ENCODE measurements at regions not wholly inside any gene's neighbourhood (a gene's known extent, or its start where the extent isn't known, plus 50 kb on each side); places are given as distances from the start of the nearest gene placed in this dataset.
A peak's percentile ranks its signal among the peaks of the same experiment; 100 is the strongest.

DNA sequence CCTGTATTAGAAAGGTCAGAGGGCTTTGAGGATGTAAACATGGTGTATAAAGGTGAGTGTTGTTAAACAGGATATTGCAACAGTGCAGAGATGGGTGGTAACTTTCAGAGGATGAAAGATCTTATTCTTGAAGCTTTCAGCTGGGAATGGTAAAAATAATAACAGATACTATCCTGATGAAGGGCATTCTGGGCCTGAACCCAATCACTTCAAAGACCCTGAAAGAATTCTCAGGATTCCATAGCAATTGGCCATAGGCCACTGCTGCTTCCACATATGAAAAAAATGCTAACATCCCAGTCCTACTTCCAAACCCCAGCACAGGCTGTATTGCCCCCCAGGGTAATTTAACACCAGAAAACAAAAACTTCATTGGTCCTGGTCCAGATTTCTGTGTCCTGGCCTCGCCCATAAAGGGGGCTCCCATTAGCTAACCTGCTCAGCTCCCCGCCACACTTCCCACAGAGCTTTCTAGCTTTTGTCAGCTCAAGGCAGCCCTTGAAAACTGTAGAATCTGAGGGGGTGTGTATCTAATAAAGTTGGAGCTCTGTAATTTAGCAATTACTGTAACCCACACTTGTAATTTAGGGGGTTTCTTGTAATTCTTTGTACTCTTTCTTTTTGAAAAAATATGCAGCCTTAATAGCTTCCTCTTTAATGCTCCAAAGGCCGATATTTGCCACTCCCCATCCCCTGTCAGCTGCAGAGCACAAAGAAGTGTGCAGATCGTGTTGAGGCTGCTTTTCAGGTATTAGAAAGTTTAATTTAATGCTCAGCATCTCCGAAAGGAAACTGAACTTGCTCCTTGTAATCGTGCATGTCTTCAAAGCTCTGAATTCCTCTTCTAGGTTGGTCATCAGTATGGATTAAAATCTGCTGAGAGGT is 371.5 kb downstream of the SEC14L1 start:
- no peaks in the 10 kb centered on the region for H3K36me3 ChIP-seq (ENCODE audit: insufficient read depth, low read length)
- TF ChIP-seq, protein P1, sequence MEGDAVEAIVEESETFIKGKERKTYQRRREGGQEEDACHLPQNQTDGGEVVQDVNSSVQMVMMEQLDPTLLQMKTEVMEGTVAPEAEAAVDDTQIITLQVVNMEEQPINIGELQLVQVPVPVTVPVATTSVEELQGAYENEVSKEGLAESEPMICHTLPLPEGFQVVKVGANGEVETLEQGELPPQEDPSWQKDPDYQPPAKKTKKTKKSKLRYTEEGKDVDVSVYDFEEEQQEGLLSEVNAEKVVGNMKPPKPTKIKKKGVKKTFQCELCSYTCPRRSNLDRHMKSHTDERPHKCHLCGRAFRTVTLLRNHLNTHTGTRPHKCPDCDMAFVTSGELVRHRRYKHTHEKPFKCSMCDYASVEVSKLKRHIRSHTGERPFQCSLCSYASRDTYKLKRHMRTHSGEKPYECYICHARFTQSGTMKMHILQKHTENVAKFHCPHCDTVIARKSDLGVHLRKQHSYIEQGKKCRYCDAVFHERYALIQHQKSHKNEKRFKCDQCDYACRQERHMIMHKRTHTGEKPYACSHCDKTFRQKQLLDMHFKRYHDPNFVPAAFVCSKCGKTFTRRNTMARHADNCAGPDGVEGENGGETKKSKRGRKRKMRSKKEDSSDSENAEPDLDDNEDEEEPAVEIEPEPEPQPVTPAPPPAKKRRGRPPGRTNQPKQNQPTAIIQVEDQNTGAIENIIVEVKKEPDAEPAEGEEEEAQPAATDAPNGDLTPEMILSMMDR (IDR thresholded peaks at IDR 0.05; ENCODE audit: extremely low read depth, low read depth, low read length): no peak
- H3K79me2 ChIP-seq (ENCODE audit: insufficient read depth, low read length): no peaks in the 10 kb centered on the region
- no peaks in the 10 kb centered on the region for H3K27me3 ChIP-seq (ENCODE audit: insufficient read depth, low read length)
- H3K9me3 ChIP-seq (ENCODE audit: low read depth, low read length): no peaks in the 10 kb centered on the region
- no peaks in the 10 kb centered on the region for H3K4me1 ChIP-seq (ENCODE audit: insufficient read depth, low read length)
- DNase-seq (ENCODE audit: insufficient read length, low spot score, missing footprints): no peak
- no peaks in the 10 kb centered on the region for H4K20me1 ChIP-seq (ENCODE audit: insufficient read depth, low read length)
- no peak overlapping the region for H2AFZ ChIP-seq (ENCODE audit: low read length)
- H3K27ac ChIP-seq (ENCODE audit: low read depth, low read length): no peak overlapping the region
- H3K4me2 ChIP-seq (ENCODE audit: insufficient read depth, low read length): no peak overlapping the region
- no peak overlapping the region for H3K4me3 ChIP-seq (ENCODE audit: insufficient read depth, low read length)

DNA sequence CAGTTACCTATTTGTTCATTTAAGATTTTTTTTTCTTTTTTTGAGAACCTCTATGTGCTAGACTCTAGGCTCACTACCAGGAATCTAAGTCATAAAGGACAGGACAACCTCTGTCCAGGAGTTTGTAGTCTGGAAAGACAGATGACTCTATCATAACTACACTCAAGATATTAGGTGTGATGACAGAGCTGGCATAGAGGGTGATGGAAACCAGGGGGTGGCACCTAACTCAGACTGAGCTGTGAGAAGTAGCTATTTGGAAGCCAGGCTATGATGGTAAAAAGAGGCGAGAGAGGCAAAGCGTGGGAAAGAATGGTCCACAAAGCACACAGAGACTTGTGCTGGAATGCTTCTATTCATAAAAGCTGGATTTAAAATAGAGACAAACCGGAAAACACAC is 372.3 kb downstream of the SEC14L1 start:
- H3K36me3 ChIP-seq (ENCODE audit: insufficient read depth, low read length): no peaks in the 10 kb centered on the region
- no peak for DNase-seq (ENCODE audit: insufficient read length, low spot score, missing footprints)
- H3K4me2 ChIP-seq (ENCODE audit: insufficient read depth, low read length): no peak overlapping the region
- no peaks in the 10 kb centered on the region for H3K4me1 ChIP-seq (ENCODE audit: insufficient read depth, low read length)
- no peaks in the 10 kb centered on the region for H3K27me3 ChIP-seq (ENCODE audit: insufficient read depth, low read length)
- H3K4me3 ChIP-seq (ENCODE audit: insufficient read depth, low read length): no peak overlapping the region
- no peak overlapping the region for H3K27ac ChIP-seq (ENCODE audit: low read depth, low read length)
- no peaks in the 10 kb centered on the region for H3K79me2 ChIP-seq (ENCODE audit: insufficient read depth, low read length)
- H3K9me3 ChIP-seq (ENCODE audit: low read depth, low read length): no peaks in the 10 kb centered on the region
- H4K20me1 ChIP-seq (ENCODE audit: insufficient read depth, low read length): no peaks in the 10 kb centered on the region
- H2AFZ ChIP-seq (ENCODE audit: low read length): no peak overlapping the region
- TF ChIP-seq, protein P1 (IDR thresholded peaks at IDR 0.05; ENCODE audit: extremely low read depth, low read depth, low read length): no peak

DNA sequence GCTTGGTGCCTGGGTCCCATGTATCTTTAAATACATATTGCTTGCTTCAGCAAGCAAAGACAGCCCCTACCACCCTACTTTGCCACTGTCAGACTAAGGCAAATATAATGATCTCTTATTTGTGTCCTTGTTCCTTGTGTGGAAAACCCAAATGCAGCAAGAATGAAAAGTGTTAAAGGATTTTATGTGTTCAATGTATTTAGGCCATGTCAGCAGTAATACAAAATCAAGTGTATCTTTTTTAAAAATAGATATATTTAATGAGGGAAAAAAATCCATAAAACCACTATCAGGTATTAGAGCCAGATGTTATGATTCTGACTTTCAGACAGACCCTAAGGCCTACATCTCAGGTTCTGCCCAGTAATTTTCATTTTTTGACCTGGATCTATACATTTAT is 374.5 kb downstream of the SEC14L1 start:
- H3K79me2 ChIP-seq (ENCODE audit: insufficient read depth, low read length): no peaks in the 10 kb centered on the region
- TF ChIP-seq, protein P1 (IDR thresholded peaks at IDR 0.05; ENCODE audit: extremely low read depth, low read depth, low read length): no peak
- no peaks in the 10 kb centered on the region for H3K27me3 ChIP-seq (ENCODE audit: insufficient read depth, low read length)
- H2AFZ ChIP-seq (ENCODE audit: low read length): no peak overlapping the region
- no peaks in the 10 kb centered on the region for H3K9me3 ChIP-seq (ENCODE audit: low read depth, low read length)
- no peak overlapping the region for H3K4me2 ChIP-seq (ENCODE audit: insufficient read depth, low read length)
- H3K36me3 ChIP-seq (ENCODE audit: insufficient read depth, low read length): no peaks in the 10 kb centered on the region
- no peak overlapping the region for H3K27ac ChIP-seq (ENCODE audit: low read depth, low read length)
- no peak overlapping the region for H3K4me3 ChIP-seq (ENCODE audit: insufficient read depth, low read length)
- H3K4me1 ChIP-seq (ENCODE audit: insufficient read depth, low read length): no peaks in the 10 kb centered on the region
- DNase-seq (ENCODE audit: insufficient read length, low spot score, missing footprints): no peak
- H4K20me1 ChIP-seq (ENCODE audit: insufficient read depth, low read length): no peaks in the 10 kb centered on the region

DNA sequence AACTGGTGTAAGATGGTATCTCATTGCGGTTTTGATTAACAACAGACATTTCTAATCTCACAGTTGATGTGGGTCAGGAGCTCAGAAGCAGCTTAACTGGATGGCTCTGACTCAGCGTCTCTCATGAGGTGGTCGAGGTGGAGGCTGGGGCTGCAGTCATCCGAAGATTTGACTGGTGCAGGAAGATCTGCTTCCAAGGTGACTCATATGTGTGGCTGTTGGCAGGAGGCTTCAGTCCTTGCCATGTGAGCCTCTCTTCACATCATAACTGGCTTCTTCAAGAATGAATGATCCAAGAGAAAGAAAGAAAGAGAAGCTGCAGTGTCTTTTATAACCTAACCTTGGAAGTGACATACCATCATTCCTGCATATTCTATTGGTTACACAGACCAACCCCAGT is 376.1 kb downstream of the SEC14L1 start:
- Histone ChIP-seq H3K4me1 (ENCODE audit: insufficient read depth, low read length) (no peaks in the 10 kb centered on the region), H3K4me3 (ENCODE audit: insufficient read depth, low read length) (no peak overlapping the region), H4K20me1 (ENCODE audit: insufficient read depth, low read length) (no peaks in the 10 kb centered on the region), H3K27ac (ENCODE audit: low read depth, low read length) (no peak overlapping the region), H3K9me3 (ENCODE audit: low read depth, low read length) (no peaks in the 10 kb centered on the region), H2AFZ (ENCODE audit: low read length) (no peak overlapping the region), H3K36me3 (ENCODE audit: insufficient read depth, low read length) (no peaks in the 10 kb centered on the region), H3K4me2 (ENCODE audit: insufficient read depth, low read length) (no peak overlapping the region), H3K27me3 (ENCODE audit: insufficient read depth, low read length) (no peaks in the 10 kb centered on the region), H3K79me2 (ENCODE audit: insufficient read depth, low read length) (no peaks in the 10 kb centered on the region)
- TF ChIP-seq, protein P1 (IDR thresholded peaks at IDR 0.05; ENCODE audit: extremely low read depth, low read depth, low read length): no peak
- peak; percentile 85 for DNase-seq (ENCODE audit: insufficient read length, low spot score, missing footprints)
